ENCODE measurements at regions not wholly inside any gene's neighbourhood (a gene's known extent, or its start where the extent isn't known, plus 50 kb on each side); places are given as distances from the start of the nearest gene placed in this dataset.

GRCh38 chr7:35446091-35446490 lies 192.2 kb upstream of the TBX20 start:
- no peak for ATAC-seq

GRCh38 chr7:35437619-35438275 lies 183.8 kb upstream of the TBX20 start:
- no peak for ATAC-seq

More at GRCh38 chr7:35446091-35446490, 192.2 kb upstream of the TBX20 start:
- no peak for DNase-seq

GRCh38 chr7:35436452-35436851 lies 182.6 kb upstream of the TBX20 start:
- DNase-seq (no peak), ATAC-seq (no peak)

More at GRCh38 chr7:35437619-35438275, 183.8 kb upstream of the TBX20 start:
- no peak for DNase-seq

- peak; percentile 28 for ATAC-seq
- no peak for DNase-seq
Measured at GRCh38 chr7:35430547-35431153, 176.8 kb upstream of the TBX20 start.

- peak; percentile 72 for ATAC-seq
- peak; percentile 60 for DNase-seq
Measured at GRCh38 chr7:35424869-35425495, 171.1 kb upstream of the TBX20 start.

- DNase-seq = no peak
- ATAC-seq = no peak
Measured at GRCh38 chr7:35424440-35424839, 170.5 kb upstream of the TBX20 start.

DNA sequence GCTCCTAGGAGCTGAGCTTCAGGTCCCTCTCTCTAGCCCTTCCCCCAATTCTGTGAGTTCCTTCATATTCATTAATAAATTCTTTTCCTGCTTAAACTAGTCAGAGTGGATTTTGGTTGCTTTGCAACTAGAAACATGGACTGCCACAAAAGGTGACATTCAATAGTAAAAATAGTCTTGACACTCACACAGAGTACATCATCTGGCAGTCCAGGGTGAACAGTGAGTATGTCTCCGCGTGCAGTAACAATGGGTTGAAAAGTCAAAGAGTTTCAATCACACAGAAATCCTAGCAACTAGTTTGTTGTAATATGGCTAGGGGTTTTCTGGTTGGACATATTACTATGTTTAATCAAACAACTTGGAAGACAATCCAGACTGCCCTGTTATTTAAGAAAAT lies 168.8 kb upstream of the TBX20 start:
- DNase-seq (no peak), ATAC-seq (no peak)

GRCh38 chr7:35420656-35421055 lies 166.8 kb upstream of the TBX20 start:
- ATAC-seq (no peak), DNase-seq (no peak)

DNA sequence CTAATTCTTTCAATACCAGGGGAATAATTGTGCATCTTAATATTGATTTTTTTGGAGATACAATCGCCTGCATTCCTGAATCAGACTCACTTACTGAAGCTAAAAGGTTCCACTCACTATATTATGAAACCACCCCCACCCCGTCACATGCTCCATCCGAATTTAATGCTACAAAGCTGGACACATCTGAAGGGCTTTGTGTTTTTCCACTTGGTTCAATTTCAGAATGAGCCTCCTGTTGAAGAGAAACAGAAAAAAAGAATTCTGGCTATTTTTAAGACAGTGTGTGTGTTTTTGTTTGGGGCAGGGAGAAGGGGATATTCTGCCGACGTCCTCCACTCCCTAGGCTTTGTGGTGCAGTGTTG lies 165.5 kb upstream of the TBX20 start:
- DNase-seq (no peak), ATAC-seq (no peak)

GRCh38 chr7:35418716-35419390 lies 165.0 kb upstream of the TBX20 start:
- DNase-seq (no peak), ATAC-seq (no peak)

DNA sequence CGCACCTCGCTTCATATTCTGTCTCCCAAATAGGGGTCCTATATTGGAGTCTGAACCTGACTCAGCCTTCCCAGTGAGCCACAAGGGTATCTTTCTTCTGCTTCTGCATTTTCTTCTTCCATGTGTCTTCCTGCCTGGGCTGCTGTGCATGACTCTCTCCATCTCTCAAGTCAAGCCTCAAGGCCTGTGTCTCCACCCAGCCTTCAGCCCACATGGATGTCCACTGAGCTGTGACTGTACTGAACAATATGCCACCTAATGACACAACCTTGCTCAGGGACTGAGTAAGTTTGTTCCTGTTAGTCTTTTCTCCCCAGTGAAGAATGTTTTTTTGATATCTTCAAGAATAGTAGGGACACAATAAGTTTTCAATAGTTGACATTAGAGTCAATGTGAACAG lies 162.7 kb upstream of the TBX20 start:
- DNase-seq = no peak
- ATAC-seq = no peak

GRCh38 chr7:35415411-35415822 lies 161.5 kb upstream of the TBX20 start:
- DNase-seq (no peak), ATAC-seq (no peak)

DNA sequence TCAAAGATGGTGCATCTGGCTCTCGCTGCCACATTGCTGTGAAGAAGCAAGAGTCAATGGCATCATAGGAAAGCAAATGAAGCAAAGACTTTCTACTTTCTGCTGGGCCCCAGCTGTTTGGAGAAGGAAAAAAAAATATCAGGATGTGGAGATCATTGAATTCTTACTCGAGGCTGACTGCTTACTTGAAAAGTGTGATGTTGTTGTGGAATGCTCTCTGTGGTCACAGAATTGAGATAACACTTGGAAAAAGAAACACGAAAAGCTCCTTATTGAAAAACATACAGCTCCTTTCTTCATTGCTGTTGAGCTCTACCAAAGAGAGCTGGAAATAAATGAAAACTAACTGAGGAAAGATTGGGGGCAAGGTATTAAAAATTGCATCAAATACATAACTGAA lies 157.4 kb upstream of the TBX20 start:
- no peak for ATAC-seq
- no peak for DNase-seq

- no peak for ATAC-seq
- no peak for DNase-seq
Measured at GRCh38 chr7:35405461-35405860, 151.6 kb upstream of the TBX20 start.

GRCh38 chr7:35401217-35401879 lies 147.4 kb upstream of the TBX20 start:
- DNase-seq (no peak), ATAC-seq (no peak)

GRCh38 chr7:35399840-35400239 lies 145.9 kb upstream of the TBX20 start:
- no peak for DNase-seq
- no peak for ATAC-seq

DNA sequence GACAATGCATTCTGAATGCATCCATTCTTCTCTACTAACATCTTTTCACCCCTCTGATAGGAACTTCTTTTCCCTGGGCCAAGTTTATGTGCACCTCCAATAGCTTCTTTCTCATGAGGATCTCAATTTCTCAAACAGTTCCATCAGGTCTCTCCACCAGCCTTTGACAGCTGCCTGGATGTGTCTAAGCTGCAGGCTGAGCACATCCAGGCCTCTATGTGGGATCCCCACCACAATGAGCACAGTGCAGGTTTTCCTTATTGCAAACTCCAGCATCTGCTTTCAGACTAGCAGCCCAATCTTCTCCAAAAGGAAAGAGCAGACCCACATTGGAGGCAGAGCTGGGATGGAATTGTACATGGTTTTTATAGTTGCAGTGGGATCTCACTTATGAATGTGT lies 145.3 kb upstream of the TBX20 start:
- ATAC-seq = no peak
- no peak for DNase-seq

- no peak for ATAC-seq
- DNase-seq = no peak
Measured at GRCh38 chr7:35398518-35398917, 144.6 kb upstream of the TBX20 start.

DNA sequence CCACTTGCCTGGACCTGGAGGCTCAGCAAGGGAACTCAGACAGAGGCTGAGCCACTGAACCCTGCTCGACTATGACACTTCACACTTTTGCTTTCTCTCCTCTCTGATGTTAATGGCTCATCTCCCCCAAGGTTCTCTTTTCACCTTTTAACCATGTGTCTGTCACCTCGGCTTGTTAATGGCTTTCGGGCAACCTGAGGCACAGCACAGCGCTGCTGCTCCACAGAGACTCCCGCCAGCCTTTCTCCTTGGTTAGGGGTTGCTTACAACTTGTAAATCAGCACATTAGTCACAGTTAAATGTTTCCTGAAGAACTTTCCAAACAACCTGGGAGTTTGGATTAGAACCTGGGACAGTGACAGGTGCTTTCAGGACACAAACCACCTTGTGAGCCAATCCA lies 136.2 kb upstream of the TBX20 start:
- no peak for ATAC-seq
- DNase-seq = no peak

DNA sequence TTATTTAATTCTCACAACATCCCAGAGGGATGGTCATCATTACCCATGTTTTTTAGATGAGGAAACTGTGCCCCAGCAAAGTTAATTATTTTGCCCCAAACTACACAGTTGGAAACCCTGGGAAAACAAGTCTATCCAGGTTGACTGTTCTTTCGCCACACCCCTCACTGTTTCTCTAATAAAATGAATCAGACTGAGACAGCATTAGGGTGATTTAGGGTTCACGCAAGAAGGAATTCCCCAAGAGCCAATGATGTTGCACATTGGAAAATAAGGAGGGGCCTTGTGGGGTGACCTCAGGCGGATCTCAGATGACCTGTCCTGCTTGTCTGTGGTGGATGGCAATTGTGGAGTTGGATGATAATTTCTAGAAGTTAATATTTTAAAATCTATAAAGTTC lies 135.7 kb upstream of the TBX20 start:
- no peak for DNase-seq
- ATAC-seq = no peak

DNA sequence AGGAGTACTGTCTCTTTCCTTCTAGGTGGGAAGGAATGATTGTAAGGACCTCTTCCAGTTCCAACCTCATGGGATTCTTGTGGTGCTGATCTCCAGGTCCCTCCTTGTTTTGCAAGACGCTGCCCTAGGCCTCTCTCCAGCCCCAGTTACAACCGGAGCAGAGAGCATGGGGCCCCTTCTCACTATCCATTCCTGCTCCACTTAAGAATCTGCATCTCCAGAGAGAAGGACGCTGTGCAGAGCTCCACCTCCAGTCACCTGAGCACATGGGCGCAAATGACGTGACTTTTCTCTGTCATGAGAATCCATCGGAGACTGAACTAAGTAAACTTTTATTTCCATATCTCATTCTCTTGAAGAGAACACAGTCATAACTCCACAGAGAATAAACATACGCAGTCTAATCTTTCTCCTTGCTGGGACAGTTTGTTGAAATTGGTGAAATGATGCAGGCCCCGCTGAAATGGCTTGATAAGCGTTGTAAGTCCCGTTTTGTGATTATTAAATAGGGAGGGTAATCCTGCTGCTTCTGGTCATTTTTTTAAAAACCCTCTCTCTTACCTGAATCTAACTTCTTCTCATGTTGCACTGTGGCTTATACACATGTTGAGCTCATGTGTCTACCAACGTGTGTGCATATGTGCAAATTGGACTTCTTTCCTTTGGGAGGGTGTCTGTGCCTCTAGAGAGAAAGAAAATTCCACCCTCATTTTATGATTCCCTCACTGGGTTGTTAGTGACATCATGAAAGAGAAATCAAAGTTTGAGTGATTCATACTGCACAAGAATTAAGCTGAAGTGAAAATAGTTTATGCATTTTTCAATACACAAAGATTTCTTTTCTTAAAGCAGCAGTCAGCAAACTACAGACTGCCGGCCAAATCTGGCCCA lies 133.2 kb upstream of the TBX20 start:
- ATAC-seq (no peak), DNase-seq (no peak)
